ENCODE measurements at regions not wholly inside any gene's neighbourhood (a gene's known extent, or its start where the extent isn't known, plus 50 kb on each side); places are given as distances from the start of the nearest gene placed in this dataset.

- TF ChIP-seq HNF1A (IDR thresholded peaks at IDR 0.05; ENCODE audit: low read depth) (no peak), HNF1A (CRISPR knock-in tag; IDR thresholded peaks at IDR 0.05; ENCODE audit: borderline replicate concordance) (no peak), ZBTB42 (CRISPR knock-in tag; IDR thresholded peaks at IDR 0.05) (no peak), ZNF614 (CRISPR knock-in tag; IDR thresholded peaks at IDR 0.05; ENCODE audit: borderline replicate concordance) (no peak), SUZ12 (IDR thresholded peaks at IDR 0.05; ENCODE audit: low read depth, low read length) (no peak), POGZ (CRISPR knock-in tag; IDR thresholded peaks at IDR 0.05) (peak; percentile 29; the same call in 1 of the 2 replicates), ZNF281 (CRISPR knock-in tag; IDR thresholded peaks at IDR 0.05; ENCODE audit: borderline replicate concordance) (no peak), ELF3 (CRISPR knock-in tag; IDR thresholded peaks at IDR 0.05) (0 out of 2 replicates have a peak, but pooled peaks have one; percentile 21), ZNF660 (CRISPR knock-in tag; IDR thresholded peaks at IDR 0.05; ENCODE audit: borderline replicate concordance, low read depth) (no peak), YY1 (IDR thresholded peaks at IDR 0.05; ENCODE audit: insufficient read depth, insufficient replicate concordance, low read depth, low read length) (peak; percentile 30)
- TF ChIP-seq, protein P1, sequence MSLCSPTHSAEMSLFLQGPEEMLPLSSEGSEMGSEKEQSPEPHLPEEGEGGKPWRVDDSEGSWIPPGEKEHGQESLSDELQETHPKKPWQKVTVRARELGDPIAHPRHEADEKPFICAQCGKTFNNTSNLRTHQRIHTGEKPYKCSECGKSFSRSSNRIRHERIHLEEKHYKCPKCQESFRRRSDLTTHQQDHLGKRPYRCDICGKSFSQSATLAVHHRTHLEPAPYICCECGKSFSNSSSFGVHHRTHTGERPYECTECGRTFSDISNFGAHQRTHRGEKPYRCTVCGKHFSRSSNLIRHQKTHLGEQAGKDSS (CRISPR knock-in tag; IDR thresholded peaks at IDR 0.05; ENCODE audit: borderline replicate concordance, low read depth): no peak
- TF ChIP-seq, protein P2, sequence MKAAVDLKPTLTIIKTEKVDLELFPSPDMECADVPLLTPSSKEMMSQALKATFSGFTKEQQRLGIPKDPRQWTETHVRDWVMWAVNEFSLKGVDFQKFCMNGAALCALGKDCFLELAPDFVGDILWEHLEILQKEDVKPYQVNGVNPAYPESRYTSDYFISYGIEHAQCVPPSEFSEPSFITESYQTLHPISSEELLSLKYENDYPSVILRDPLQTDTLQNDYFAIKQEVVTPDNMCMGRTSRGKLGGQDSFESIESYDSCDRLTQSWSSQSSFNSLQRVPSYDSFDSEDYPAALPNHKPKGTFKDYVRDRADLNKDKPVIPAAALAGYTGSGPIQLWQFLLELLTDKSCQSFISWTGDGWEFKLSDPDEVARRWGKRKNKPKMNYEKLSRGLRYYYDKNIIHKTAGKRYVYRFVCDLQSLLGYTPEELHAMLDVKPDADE (CRISPR knock-in tag; IDR thresholded peaks at IDR 0.05): no peak
- TF ChIP-seq, protein P3, sequence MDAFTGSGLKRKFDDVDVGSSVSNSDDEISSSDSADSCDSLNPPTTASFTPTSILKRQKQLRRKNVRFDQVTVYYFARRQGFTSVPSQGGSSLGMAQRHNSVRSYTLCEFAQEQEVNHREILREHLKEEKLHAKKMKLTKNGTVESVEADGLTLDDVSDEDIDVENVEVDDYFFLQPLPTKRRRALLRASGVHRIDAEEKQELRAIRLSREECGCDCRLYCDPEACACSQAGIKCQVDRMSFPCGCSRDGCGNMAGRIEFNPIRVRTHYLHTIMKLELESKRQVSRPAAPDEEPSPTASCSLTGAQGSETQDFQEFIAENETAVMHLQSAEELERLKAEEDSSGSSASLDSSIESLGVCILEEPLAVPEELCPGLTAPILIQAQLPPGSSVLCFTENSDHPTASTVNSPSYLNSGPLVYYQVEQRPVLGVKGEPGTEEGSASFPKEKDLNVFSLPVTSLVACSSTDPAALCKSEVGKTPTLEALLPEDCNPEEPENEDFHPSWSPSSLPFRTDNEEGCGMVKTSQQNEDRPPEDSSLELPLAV (CRISPR knock-in tag; conservative IDR thresholded peaks at IDR 0.05; ENCODE audit: low read depth): no peak
These were observed 52.2 kb upstream of the DAB2IP start (continued) for GRCh38 chr9:121598965-121599871.
